HCT116 (cell line): ENCODE measurements at regions not wholly inside any gene's neighbourhood (a gene's known extent, or its start where the extent isn't known, plus 50 kb on each side); places are given as distances from the start of the nearest gene placed in this dataset.

Experiments used
- ATAC-seq: fragments of 200-7000 bp; cut with Tn5 transposase; 2 replicates; pipeline ENCODE4 v1.9.1; 2020; ENCODE audit warnings: mild to moderate bottlenecking, moderate library complexity
- BruUV-seq: library from RNA; stranded (reverse); fragments of 400-500 nt; replicated peaks from 2 replicates; lab custom pipeline; 2021; lab: Mats Ljungman, UMichigan
- CTCF ChIA-PET: fragments of 300-600 bp; sonication (Branson Sonifier 250); formaldehyde crosslinking; loops from one replicate; lab custom pipeline; 2021; ENCODE audit warnings: antibody characterized with exemption; lab: Charles Lee
- POLR2A ChIA-PET: fragments of 300-600, 350-600 bp; sonication (Branson Sonifier 250); formaldehyde crosslinking; loops from one replicate; lab custom pipeline; 2021; ENCODE audit warnings: antibody characterized with exemption; lab: Charles Lee
- RAD21 ChIA-PET, 2 experiments: fragments of 300-600 bp; sonication (Branson Sonifier 250); formaldehyde crosslinking; loops; one replicate each; lab custom pipeline; 2023; ENCODE audit warnings: low total read pairs in 2 of 2; ENCODE audit not compliant: uncharacterized antibody in 2 of 2, unreplicated experiment in 2 of 2, low non-redundant PET in 1 of 2; lab: Charles Lee
- DNase-seq: peaks from one replicate; pipeline ENCODE4 v3.0.0-alpha.2; 2010; ENCODE audit warnings: low read depth, low spot score
- H2AFZ ChIP-seq: fragments of 200-600 bp; shearing (Covaris generic), sonication (generic); 2 replicates; pipeline ENCODE4 v1.6.1; 2017; ENCODE audit warnings: low read depth, mixed run types, mixed read lengths, antibody characterized with exemption, low read length; ENCODE audit not compliant: poor library complexity, severe bottlenecking
- H3K27ac ChIP-seq: 2 replicates; pipeline ENCODE4 v1.5.1; 2012; ENCODE audit warnings: low read depth, low read length
- H3K27me3 ChIP-seq: fragments of 200-600 bp; sonication (generic); 2 replicates; pipeline ENCODE4 v1.6.1; 2016; ENCODE audit warnings: mixed run types, low read length, mixed read lengths; ENCODE audit not compliant: insufficient read depth
- H3K36me3 ChIP-seq, 2 experiments: fragments of 200-500 bp in 1 of 2; fragments of 200-600 bp in 1 of 2; sonication (Bioruptor generic) in 1 of 2; sonication (generic) in 1 of 2; 2 replicates each; pipeline versions ENCODE4 v1.5.1 to v1.6.1; 2014 to 2016; ENCODE audit warnings: low read length in 2 of 2, inconsistent platforms in 1 of 2, mixed read lengths in 1 of 2, mixed run types in 1 of 2; ENCODE audit not compliant: insufficient read depth in 2 of 2, control insufficient read depth in 1 of 2
- H3K4me1 ChIP-seq, 2 experiments: fragments of 200-600 bp in 1 of 2; sonication (generic) in 1 of 2; 2 replicates each; pipeline versions ENCODE4 v1.5.1 to v1.6.1; 2012 to 2017; ENCODE audit warnings: low read length in 2 of 2, inconsistent platforms in 1 of 2, mild to moderate bottlenecking in 1 of 2, mixed read lengths in 1 of 2, mixed run types in 1 of 2, moderate library complexity in 1 of 2; ENCODE audit not compliant: insufficient read depth in 2 of 2, control insufficient read depth in 1 of 2
- H3K4me2 ChIP-seq: fragments of 200-600 bp; sonication (generic); 2 replicates; pipeline ENCODE4 v1.6.1; 2017; ENCODE audit warnings: mixed run types, low read length, mixed read lengths
- H3K4me3 ChIP-seq, 2 experiments: fragments of 200-600 bp in 1 of 2; sonication (generic) in 1 of 2; replicated peaks in 1 of 2; 2 replicates each; pipeline ENCODE4 v1.5.1; 2011 to 2016; ENCODE audit warnings: low read length in 2 of 2, control low read depth in 1 of 2, low read depth in 1 of 2, mild to moderate bottlenecking in 1 of 2, mixed read lengths in 1 of 2, mixed run types in 1 of 2
- H3K79me2 ChIP-seq: fragments of 200-600 bp; sonication (generic); 2 replicates; pipeline ENCODE4 v1.6.1; 2017; ENCODE audit warnings: mild to moderate bottlenecking, mixed run types, low read length, moderate library complexity, mixed read lengths; ENCODE audit not compliant: insufficient read depth
- H3K9ac ChIP-seq: fragments of 200-600 bp; sonication (generic); 2 replicates; pipeline ENCODE4 v1.6.1; 2016; ENCODE audit warnings: low read length, mixed read lengths
- H3K9me2 ChIP-seq: fragments of 200-600 bp; sonication (generic), shearing (Covaris generic); 2 replicates; pipeline ENCODE4 v1.6.1; 2017; ENCODE audit warnings: mixed run types, mild to moderate bottlenecking, moderate library complexity; ENCODE audit not compliant: insufficient read depth
- H3K9me3 ChIP-seq, 2 experiments: fragments of 200-500 bp in 1 of 2; fragments of 200-600 bp in 1 of 2; sonication (Bioruptor generic) in 1 of 2; sonication (generic) in 1 of 2; 2 replicates each; pipeline ENCODE4 v1.6.1; 2014 to 2017; ENCODE audit warnings: low read length in 2 of 2, mixed read lengths in 2 of 2, inconsistent platforms in 1 of 2, low read depth in 1 of 2, mild to moderate bottlenecking in 1 of 2, mixed run types in 1 of 2, moderate library complexity in 1 of 2; ENCODE audit not compliant: control insufficient read depth in 1 of 2, insufficient read depth in 1 of 2
- H4K20me1 ChIP-seq: fragments of 200-600 bp; sonication (generic), shearing (Covaris generic); 2 replicates; pipeline ENCODE4 v1.6.1; 2017; ENCODE audit warnings: mixed run types, mild to moderate bottlenecking, moderate library complexity; ENCODE audit not compliant: insufficient read depth
- CBX3 ChIP-seq: IDR thresholded peaks from 2 replicates; pipeline ENCODE4 v1.6.1; 2012; ENCODE audit warnings: low read depth
- CEBPB ChIP-seq: IDR thresholded peaks from 2 replicates; pipeline ENCODE4 v1.6.1; 2012; ENCODE audit warnings: low read depth
- EGR1 ChIP-seq: IDR thresholded peaks from 2 replicates; pipeline ENCODE4 v1.6.1; 2012; ENCODE audit warnings: low read depth
- ELF1 ChIP-seq: IDR thresholded peaks from 2 replicates; pipeline ENCODE4 v1.6.1; 2012; ENCODE audit warnings: low read depth, borderline replicate concordance
- EZH2 ChIP-seq: fragments of 200-600 bp; sonication (generic); IDR thresholded peaks from 2 replicates; pipeline ENCODE4 v1.6.1; 2017; ENCODE audit warnings: antibody characterized with exemption, mixed run types
- EZH2phosphoT487 ChIP-seq: fragments of 200-600 bp; IDR thresholded peaks from 2 replicates; pipeline ENCODE4 v1.6.1; 2018; ENCODE audit warnings: antibody characterized with exemption, borderline replicate concordance
- FOSL1 ChIP-seq: IDR thresholded peaks from 2 replicates; pipeline ENCODE4 v1.6.1; 2012; ENCODE audit warnings: low read depth
- JUND ChIP-seq: IDR thresholded peaks from 2 replicates; pipeline ENCODE4 v1.6.1; 2012
- POLR2A ChIP-seq: IDR thresholded peaks from 2 replicates; pipeline ENCODE4 v1.7.0; 2011; ENCODE audit warnings: borderline replicate concordance; ENCODE audit not compliant: insufficient read depth, insufficient read length; ENCODE audit errors: extremely low read depth
- POLR2AphosphoS5 ChIP-seq: IDR thresholded peaks from 2 replicates; pipeline ENCODE4 v1.6.1; 2011; ENCODE audit warnings: mild to moderate bottlenecking, low read depth, low read length, moderate library complexity
- RAD21 ChIP-seq: IDR thresholded peaks from 2 replicates; pipeline ENCODE4 v1.6.1; 2012; ENCODE audit warnings: low read depth, mild to moderate bottlenecking
- SIN3A ChIP-seq: IDR thresholded peaks from 2 replicates; pipeline ENCODE4 v1.6.1; 2012; ENCODE audit warnings: low read depth
- SRF ChIP-seq: IDR thresholded peaks from 2 replicates; pipeline ENCODE4 v1.6.1; 2012; ENCODE audit warnings: low read depth
- TCF7L2 ChIP-seq: IDR thresholded peaks from 2 replicates; pipeline ENCODE4 v1.7.0; 2011; ENCODE audit warnings: borderline replicate concordance, inconsistent platforms; ENCODE audit not compliant: insufficient read depth, insufficient read length; ENCODE audit errors: extremely low read depth
- YY1 ChIP-seq: IDR thresholded peaks from 2 replicates; pipeline ENCODE4 v1.6.1; 2011; ENCODE audit warnings: low read length, low read depth, moderate library complexity, mild to moderate bottlenecking; ENCODE audit not compliant: insufficient replicate concordance; ENCODE audit errors: extremely low read depth
- ZNF274 ChIP-seq: fragments of 200-500 bp; sonication (Bioruptor generic); IDR thresholded peaks from 2 replicates; pipeline ENCODE4 v1.6.1; 2014; ENCODE audit warnings: mild to moderate bottlenecking, low read depth, low read length, inconsistent platforms
- intact Hi-C: fragments of 100-400 bp; cut with micrococcal nuclease; formaldehyde crosslinking; loops from 2 replicates; pipeline ENCODE4 v1.10.0; 2022
- TF ChIP-seq, protein P1 (sequence below): IDR thresholded peaks from 2 replicates; pipeline ENCODE4 v1.6.1; 2012; ENCODE audit warnings: low read depth
- TF ChIP-seq, protein P2 (sequence below): IDR thresholded peaks from 2 replicates; pipeline ENCODE4 v1.6.1; 2012
- TF ChIP-seq, protein P3 (sequence below): IDR thresholded peaks from 2 replicates; pipeline ENCODE4 v1.6.1; 2011; ENCODE audit warnings: mild to moderate bottlenecking, low read length, moderate library complexity; ENCODE audit not compliant: insufficient replicate concordance; ENCODE audit errors: extremely low read depth
- TF ChIP-seq, protein P4 (sequence below), 3 experiments: fragments of 200-600 bp in 1 of 3; sonication (generic) in 1 of 3; IDR thresholded peaks in 2 of 3; conservative IDR thresholded peaks in 1 of 3; 2 replicates each; pipeline ENCODE4 v1.5.1; 2012 to 2017; ENCODE audit warnings: low read depth in 2 of 3, low read length in 2 of 3, antibody characterized with exemption in 1 of 3, borderline replicate concordance in 1 of 3, control low read depth in 1 of 3, mild to moderate bottlenecking in 1 of 3, mixed read lengths in 1 of 3, mixed run types in 1 of 3, moderate library complexity in 1 of 3; ENCODE audit not compliant: insufficient read depth in 1 of 3

DNA sequence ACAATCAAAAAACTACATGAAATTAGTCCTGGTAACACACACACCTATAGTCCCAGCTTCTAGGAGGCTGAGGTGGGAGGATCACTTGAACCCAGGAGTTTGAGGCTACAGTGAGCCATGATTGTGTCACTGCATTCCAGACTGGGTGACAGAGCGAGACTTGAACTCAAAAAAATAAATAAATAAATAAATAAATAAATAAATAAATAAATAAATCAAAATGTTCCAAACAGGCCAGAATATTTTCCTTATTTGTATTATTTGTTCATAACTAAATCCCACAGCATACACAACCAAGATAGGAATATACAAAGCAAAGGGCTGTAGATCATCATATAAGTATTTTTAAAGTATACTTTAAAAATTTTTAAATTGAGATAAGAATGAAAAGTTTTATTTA, 537.2 kb upstream of the CDH8 start:
- H3K4me2 ChIP-seq: no peak overlapping the region
- RAD21 ChIA-PET: no interaction called here
- no peak for TF ChIP-seq POLR2A
- TF ChIP-seq, protein P1, sequence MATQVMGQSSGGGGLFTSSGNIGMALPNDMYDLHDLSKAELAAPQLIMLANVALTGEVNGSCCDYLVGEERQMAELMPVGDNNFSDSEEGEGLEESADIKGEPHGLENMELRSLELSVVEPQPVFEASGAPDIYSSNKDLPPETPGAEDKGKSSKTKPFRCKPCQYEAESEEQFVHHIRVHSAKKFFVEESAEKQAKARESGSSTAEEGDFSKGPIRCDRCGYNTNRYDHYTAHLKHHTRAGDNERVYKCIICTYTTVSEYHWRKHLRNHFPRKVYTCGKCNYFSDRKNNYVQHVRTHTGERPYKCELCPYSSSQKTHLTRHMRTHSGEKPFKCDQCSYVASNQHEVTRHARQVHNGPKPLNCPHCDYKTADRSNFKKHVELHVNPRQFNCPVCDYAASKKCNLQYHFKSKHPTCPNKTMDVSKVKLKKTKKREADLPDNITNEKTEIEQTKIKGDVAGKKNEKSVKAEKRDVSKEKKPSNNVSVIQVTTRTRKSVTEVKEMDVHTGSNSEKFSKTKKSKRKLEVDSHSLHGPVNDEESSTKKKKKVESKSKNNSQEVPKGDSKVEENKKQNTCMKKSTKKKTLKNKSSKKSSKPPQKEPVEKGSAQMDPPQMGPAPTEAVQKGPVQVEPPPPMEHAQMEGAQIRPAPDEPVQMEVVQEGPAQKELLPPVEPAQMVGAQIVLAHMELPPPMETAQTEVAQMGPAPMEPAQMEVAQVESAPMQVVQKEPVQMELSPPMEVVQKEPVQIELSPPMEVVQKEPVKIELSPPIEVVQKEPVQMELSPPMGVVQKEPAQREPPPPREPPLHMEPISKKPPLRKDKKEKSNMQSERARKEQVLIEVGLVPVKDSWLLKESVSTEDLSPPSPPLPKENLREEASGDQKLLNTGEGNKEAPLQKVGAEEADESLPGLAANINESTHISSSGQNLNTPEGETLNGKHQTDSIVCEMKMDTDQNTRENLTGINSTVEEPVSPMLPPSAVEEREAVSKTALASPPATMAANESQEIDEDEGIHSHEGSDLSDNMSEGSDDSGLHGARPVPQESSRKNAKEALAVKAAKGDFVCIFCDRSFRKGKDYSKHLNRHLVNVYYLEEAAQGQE: no peak
- TF ChIP-seq, protein P2, sequence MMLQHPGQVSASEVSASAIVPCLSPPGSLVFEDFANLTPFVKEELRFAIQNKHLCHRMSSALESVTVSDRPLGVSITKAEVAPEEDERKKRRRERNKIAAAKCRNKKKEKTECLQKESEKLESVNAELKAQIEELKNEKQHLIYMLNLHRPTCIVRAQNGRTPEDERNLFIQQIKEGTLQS: no peak
- TF ChIP-seq EGR1: no peak
- TF ChIP-seq FOSL1: no peak
- TF ChIP-seq SRF: no peak
- TF ChIP-seq, protein P3, sequence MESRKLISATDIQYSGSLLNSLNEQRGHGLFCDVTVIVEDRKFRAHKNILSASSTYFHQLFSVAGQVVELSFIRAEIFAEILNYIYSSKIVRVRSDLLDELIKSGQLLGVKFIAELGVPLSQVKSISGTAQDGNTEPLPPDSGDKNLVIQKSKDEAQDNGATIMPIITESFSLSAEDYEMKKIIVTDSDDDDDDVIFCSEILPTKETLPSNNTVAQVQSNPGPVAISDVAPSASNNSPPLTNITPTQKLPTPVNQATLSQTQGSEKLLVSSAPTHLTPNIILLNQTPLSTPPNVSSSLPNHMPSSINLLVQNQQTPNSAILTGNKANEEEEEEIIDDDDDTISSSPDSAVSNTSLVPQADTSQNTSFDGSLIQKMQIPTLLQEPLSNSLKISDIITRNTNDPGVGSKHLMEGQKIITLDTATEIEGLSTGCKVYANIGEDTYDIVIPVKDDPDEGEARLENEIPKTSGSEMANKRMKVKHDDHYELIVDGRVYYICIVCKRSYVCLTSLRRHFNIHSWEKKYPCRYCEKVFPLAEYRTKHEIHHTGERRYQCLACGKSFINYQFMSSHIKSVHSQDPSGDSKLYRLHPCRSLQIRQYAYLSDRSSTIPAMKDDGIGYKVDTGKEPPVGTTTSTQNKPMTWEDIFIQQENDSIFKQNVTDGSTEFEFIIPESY: no peak
- TF ChIP-seq CEBPB: no peak
- TF ChIP-seq EZH2: no peak
- no peak for TF ChIP-seq ZNF274
- TF ChIP-seq POLR2AphosphoS5: no peak
- no peak for TF ChIP-seq JUND
- TF ChIP-seq EZH2phosphoT487: no peak
- TF ChIP-seq ELF1: no peak
- no peak for TF ChIP-seq TCF7L2
- TF ChIP-seq, protein P4, sequence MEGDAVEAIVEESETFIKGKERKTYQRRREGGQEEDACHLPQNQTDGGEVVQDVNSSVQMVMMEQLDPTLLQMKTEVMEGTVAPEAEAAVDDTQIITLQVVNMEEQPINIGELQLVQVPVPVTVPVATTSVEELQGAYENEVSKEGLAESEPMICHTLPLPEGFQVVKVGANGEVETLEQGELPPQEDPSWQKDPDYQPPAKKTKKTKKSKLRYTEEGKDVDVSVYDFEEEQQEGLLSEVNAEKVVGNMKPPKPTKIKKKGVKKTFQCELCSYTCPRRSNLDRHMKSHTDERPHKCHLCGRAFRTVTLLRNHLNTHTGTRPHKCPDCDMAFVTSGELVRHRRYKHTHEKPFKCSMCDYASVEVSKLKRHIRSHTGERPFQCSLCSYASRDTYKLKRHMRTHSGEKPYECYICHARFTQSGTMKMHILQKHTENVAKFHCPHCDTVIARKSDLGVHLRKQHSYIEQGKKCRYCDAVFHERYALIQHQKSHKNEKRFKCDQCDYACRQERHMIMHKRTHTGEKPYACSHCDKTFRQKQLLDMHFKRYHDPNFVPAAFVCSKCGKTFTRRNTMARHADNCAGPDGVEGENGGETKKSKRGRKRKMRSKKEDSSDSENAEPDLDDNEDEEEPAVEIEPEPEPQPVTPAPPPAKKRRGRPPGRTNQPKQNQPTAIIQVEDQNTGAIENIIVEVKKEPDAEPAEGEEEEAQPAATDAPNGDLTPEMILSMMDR (IDR thresholded peaks at IDR 0.05 in 2 of 3, conservative IDR thresholded peaks at IDR 0.05 in 1 of 3; ENCODE audit: borderline replicate concordance in 1 of 3, insufficient read depth in 1 of 3, low read depth in 2 of 3, low read length in 2 of 3): no peak
- no peak for TF ChIP-seq CBX3
- TF ChIP-seq SIN3A: no peak
- no peak for TF ChIP-seq RAD21
- TF ChIP-seq YY1: no peak
- TF ChIP-seq, all 23 proteins: peak for 0
- ChIA-PET POLR2A (no interaction called here), CTCF (no interaction called here)
- DNase-seq (no peak), ATAC-seq (no peak)
- Histone ChIP-seq H3K9me2 (no peaks in the 10 kb centered on the region), H3K9ac (no peak overlapping the region), H3K36me3 (no peaks in the 10 kb centered on the region), H3K27ac (no peak overlapping the region), H3K4me3 (no peak overlapping the region), H4K20me1 (no peaks in the 10 kb centered on the region), H3K4me1 (no peaks in the 10 kb centered on the region), H3K79me2 (no peaks in the 10 kb centered on the region), H2AFZ (no peak overlapping the region), H3K27me3 (no peaks in the 10 kb centered on the region), H3K9me3 (peaks cover 7 to 22% of the 10 kb centered on the region in 2 experiments; a peak in 2 of 4 replicates)
- intact Hi-C loops: no loop called here
- BruUV-seq: no TSS peak
